T-helper 9 cell (primary cell): ENCODE measurements at regions not wholly inside any gene's neighbourhood (a gene's known extent, or its start where the extent isn't known, plus 50 kb on each side); places are given as distances from the start of the nearest gene placed in this dataset.
"Not testable (repeated sequence)": the region's sequence is repeated elsewhere in the genome, so short reads cannot be mapped to it uniquely, and the experiment has no call there.

Experiments used
- DNase-seq: peaks from one replicate; pipeline ENCODE4 v3.0.0-alpha.2; 2020

GRCh38 chr15:62413786-62414185, 248.7 kb upstream of the C2CD4B start:
- DNase-seq, result no peak

- no peak for DNase-seq
These were observed 250.4 kb upstream of the C2CD4B start for GRCh38 chr15:62415498-62415897.

- no peak for DNase-seq
These were observed 251.4 kb upstream of the C2CD4B start for GRCh38 chr15:62416526-62416925.

- no peak for DNase-seq
These were observed 252.4 kb upstream of the C2CD4B start for GRCh38 chr15:62417439-62417838.

- DNase-seq, result not testable (repeated sequence)
These were observed 253.4 kb upstream of the C2CD4B start for GRCh38 chr15:62418496-62418895.

GRCh38 chr15:62419192-62419591, 254.1 kb upstream of the C2CD4B start:
- DNase-seq, result no peak

GRCh38 chr15:62420371-62420770, 255.3 kb upstream of the C2CD4B start:
- DNase-seq, result not testable (repeated sequence)

- no peak for DNase-seq
These were observed 256.2 kb upstream of the C2CD4B start for GRCh38 chr15:62421289-62421688.

- no peak for DNase-seq
These were observed 261.4 kb upstream of the C2CD4B start for GRCh38 chr15:62426387-62426956.

DNA sequence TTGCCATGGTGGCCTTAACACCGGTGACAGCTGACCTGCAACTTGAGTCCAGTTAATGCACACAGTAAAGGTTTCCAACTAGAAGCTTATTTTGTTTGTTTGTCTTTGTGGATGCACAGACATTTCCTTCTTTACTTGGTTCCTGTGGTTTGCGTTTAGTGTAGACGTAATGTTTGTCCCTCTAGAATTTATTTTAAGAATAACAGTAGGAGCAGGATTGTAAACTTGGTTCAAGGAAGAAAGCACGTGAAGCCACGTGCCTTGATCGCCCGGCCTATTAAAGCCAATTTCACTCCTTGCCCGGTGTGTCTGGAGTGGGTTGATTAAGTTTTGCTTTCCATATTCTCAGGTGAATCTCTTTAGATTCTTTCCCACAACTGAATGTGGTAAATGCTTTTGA, 263.2 kb upstream of the C2CD4B start:
- DNase-seq, result no peak

DNA sequence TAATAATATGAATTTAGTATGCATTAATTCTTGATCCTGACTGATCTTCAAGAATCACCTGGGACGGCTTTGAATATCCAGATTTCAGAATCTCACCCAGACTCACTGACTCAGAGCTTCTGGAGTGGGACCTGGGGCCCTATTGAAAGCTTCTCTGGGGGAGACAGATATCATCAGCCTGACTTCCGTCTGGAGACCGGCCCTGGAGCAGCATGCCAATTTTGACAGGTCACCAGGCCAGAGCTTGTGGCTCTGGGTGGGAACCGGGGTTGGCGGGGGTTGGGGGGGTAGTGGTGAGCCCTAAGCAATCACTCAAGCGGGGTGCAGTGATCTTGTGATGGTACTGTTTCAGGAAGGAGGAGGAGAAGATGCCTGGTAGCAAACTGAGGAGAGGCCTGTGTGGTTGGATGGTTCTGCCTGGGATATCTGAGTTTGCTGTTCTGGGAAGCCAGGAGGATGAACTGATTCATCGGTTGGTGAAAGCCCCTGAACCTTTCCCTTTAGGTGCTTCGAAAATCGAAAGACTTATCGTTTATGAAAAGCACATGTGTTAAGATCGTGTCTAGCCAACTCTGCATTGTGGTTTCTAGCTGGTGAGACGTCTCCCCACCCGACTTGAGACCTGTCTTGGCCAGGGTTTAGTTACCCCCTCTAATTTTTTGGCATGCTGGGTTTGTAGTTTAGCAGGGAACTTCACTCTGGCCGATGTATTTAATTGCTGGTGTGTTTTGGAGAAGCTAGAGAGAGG, 263.9 kb upstream of the C2CD4B start:
- no peak for DNase-seq

DNA sequence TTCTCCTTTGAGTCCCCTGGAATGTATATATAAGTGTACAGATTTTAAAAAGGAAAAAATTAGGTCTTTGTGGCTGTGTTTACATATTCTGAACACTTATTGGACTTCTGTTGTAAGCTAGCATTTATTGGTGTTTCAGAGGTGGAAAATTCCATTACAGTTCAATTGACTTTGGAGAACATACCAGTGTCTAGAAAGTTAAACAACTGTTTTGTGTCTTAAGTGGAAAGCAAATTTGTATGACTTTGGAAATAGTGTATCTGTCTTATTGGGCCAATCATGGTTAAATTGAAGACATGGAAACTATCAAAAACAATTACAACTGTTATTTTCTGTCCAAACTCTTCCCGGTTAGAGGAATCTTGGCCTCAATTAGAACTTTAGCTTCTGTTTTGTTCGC, 265.0 kb upstream of the C2CD4B start:
- DNase-seq, result no peak

GRCh38 chr15:62430552-62430951, 265.5 kb upstream of the C2CD4B start:
- no peak for DNase-seq

DNA sequence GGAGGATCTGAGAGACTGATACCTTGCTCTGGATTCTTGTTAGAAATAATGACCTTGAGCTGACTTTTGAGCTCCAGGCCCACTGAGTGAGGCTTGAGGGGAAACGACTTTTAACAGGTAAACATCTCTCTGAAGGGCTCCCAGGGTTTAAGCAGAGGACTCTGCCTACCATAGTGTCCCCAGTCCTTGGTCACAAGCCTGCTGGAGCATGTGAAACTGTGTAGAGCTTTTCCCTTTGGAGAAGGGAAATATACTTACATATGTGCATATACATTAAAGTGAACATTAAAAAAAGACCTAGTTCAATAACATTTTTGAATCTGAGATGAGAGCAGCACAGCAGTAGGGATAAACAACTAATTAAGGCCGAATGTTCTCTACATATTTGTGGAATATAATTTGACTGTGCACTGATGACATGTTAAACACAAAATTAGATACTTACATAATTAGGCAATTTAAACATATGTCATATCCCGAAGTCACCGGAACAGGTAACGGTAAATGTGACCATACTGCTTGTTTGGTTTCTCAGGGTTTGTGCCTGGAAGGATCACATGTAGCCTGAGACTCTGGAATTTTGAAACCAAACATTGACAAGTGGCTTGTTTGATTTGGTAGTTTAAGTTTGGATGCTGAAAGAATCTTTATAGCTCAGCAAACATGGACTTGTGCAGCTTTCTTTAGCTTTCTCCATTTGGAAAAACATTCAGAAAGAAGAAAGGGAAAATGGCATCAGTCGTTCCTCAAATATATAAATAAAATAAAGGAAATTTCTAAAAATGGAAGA, 266.1 kb upstream of the C2CD4B start:
- no peak for DNase-seq

DNA sequence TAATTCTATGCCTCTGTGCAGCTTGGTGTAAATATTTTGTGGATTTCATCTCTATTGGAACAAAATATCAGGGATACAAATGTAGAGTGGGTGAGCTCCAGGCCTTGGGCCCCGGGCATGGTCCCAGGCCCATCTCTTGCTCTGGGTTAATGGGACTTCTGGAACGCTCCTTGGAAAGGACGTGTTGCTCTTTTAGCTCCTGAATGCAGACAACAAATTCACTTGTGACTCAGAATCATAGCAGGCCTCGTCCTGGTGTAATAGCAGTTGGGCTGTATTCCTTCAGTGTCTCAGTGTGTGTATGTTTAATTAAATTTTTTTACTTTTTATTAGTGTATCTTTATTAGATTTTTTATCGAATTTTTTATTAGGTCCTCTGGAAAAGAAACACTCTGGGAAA, 266.7 kb upstream of the C2CD4B start:
- no peak for DNase-seq

- DNase-seq, result no peak
These were observed 267.8 kb upstream of the C2CD4B start for GRCh38 chr15:62432702-62433398.

DNA sequence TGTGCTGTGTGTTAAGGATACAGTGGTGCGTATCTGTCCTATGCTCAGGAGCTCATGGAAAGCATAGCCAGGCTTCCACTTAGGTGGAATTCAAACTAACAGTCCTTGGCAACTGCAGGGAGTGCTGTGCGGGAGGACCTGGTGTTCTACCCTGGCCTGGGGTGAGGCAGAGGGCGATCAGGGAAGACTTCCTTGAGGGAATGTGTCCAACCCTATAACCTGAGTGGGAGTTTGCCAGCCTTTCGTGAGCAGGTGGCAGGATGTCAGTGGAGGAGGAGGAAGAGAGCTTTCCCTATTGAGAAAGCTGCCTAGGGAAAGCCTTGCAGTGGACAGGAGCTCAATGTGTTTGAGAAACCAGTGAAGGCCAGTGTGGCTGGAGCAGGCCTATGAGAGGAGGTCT, 271.1 kb upstream of the C2CD4B start:
- no peak for DNase-seq

DNA sequence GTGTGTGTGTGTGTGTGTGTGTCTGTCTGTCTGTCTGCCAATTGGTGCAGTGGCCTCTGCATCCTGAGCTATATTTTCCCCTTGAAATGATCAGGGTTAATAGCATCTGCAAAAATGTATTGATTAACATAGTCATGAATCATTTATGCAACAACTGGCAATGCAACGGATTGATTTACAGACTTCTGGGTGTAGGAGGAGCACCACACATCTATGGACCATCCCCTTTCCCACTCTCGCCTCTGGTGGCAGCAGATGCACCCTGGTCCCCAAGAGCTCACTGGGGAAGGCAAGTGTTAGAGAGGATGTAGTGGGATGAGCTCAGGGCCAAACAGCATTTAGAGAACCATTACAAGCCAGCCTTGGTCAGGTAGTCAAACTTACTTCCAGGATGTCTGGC, 272.7 kb upstream of the C2CD4B start:
- no peak for DNase-seq

DNA sequence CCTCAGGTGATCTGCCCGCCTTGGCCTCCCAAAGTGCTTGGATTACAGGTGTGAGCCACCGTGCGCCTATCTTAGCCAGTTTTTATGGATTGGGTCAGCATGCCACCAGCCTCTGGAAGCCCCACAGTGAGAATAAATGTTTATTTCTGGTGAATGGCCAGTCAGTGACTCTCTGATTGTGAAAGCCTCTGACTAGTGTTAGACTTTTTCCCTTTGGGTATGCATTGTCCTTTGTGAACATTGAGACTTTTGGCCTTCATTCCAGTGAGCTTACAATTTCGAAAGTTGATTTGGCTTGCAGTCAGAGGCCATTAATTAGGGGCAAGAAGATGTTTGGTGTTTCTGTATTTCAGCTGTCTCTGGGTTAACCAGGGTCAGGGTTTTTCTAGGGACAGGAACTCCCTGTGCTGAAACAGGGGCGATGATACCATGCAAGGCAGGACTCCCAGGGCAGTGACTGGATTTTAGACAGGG, 274.5 kb upstream of the C2CD4B start:
- DNase-seq, result no peak

GRCh38 chr15:62440362-62441105, 275.4 kb upstream of the C2CD4B start:
- DNase-seq, result no peak

DNA sequence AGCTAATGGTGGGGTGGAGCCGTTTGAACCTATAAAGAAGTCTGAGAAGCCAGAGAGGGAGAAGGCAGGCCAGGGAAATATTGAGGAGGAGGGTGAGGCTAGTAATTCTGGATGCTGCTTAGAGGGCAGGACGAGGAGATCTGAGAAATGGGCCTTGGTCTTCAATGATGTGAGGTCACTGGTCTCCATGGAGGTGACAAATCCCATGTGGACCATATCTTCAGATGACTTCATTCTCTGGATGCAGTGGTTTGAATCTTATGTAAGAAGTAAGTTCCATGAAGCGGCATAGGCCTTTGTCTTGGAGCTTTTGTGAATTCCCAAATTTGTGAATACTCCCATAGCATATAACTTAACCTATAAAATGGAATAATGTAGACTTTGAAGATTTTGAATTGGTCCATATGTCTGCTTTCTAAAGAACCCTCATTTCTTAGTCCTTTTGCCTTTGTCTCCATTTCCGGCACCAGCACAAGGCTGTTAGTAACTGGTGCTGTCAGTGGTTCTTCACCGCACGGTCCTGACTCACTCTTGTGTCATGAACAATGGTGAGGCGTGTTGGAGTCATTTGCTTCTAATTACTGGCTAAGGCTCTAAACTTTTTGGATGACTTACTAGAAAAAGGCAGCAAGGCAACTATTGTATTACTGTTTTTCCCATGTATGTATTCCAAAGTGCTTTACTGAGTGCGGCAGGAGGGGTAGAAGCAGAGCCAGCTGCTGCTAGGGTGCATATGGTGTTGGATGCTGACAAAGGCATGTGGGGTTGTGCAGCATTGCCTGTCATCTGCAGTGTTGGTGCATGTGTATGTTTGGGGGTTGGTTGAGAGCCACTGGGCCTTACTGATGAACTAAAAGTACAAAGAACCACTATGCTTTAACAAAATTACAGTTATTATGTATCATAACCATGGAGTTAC, 279.3 kb upstream of the C2CD4B start:
- no peak for DNase-seq
